GM23248 (cell line): ENCODE measurements at regions not wholly inside any gene's neighbourhood (a gene's known extent, or its start where the extent isn't known, plus 50 kb on each side); places are given as distances from the start of the nearest gene placed in this dataset.
"Not testable (repeated sequence)": the region's sequence is repeated elsewhere in the genome, so short reads cannot be mapped to it uniquely, and the experiment has no call there.

Experiments used
- EZH2 ChIP-seq: fragments of 200-600 bp; sonication (generic); IDR thresholded peaks from 2 replicates; pipeline ENCODE4 v1.6.1; 2018; ENCODE audit warnings: antibody characterized with exemption, mild to moderate bottlenecking; ENCODE audit not compliant: insufficient read depth, poor library complexity, severe bottlenecking
- EZH2phosphoT487 ChIP-seq: fragments of 200-600 bp; sonication (generic); IDR thresholded peaks from 2 replicates; pipeline ENCODE4 v1.6.1; 2018; ENCODE audit warnings: antibody characterized with exemption, moderate library complexity, mild to moderate bottlenecking, low read depth; ENCODE audit not compliant: insufficient read depth

DNA sequence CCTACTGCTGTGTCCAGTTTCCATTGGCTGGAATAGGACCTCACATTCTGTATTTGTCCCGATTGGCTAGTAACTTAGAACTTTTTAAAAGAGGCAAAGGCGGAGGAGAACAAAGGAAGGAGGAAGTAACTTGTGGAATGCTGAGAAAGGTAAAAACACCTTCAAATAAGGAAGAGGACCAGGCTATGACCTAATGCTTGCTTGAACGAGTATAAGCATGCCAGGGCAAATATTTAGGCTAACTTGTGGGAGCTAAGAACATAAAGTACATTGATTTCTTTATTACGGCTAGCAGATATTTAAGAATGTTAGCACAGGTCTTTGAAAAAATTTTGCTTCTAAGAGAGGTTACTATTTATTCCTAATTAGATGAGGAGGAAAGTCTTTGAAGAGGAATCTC, 214.5 kb upstream of the CENPE start:
- TF ChIP-seq EZH2, EZH2phosphoT487: not testable (repeated sequence)
